Upper lobe of left lung (tissue), 4 donors: ENCODE measurements at regions not wholly inside any gene's neighbourhood (a gene's known extent, or its start where the extent isn't known, plus 50 kb on each side); places are given as distances from the start of the nearest gene placed in this dataset.

Source experiments
- CTCF ChIP-seq, 6 experiments: fragments of 450-650 bp in 4 of 6; fragments of 200-600 bp in 2 of 6; sonication (generic) in 2 of 6; IDR thresholded peaks; one replicate each; pipeline ENCODE4 v1.5.1; 2016 to 2019; ENCODE audit warnings: antibody characterized with exemption in 6 of 6
- EP300 ChIP-seq, 4 donors: sonication (generic); formaldehyde crosslinking; IDR thresholded peaks; one replicate each; pipeline ENCODE4 v1.5.1; 2017; ENCODE audit warnings: antibody characterized with exemption in 4 of 4, control low read depth in 2 of 4
- POLR2A ChIP-seq, 4 donors: fragments of 450-650 bp; IDR thresholded peaks; one replicate each; pipeline ENCODE4 v1.5.1; 2016 to 2017; ENCODE audit warnings: antibody characterized with exemption in 4 of 4, mild to moderate bottlenecking in 2 of 4

GRCh38 chr2:118671701-118672454, 175.6 kb downstream of the EN1 start:
- TF ChIP-seq CTCF (IDR thresholded peaks at IDR 0.05) (no peak), EP300 (IDR thresholded peaks at IDR 0.05) (no peak), POLR2A (IDR thresholded peaks at IDR 0.05) (no peak)
